GM18867 (cell line): ENCODE measurements at regions not wholly inside any gene's neighbourhood (a gene's known extent, or its start where the extent isn't known, plus 50 kb on each side); places are given as distances from the start of the nearest gene placed in this dataset.

ENCODE experiments used
- ATAC-seq: cut with Tn5 transposase; IDR thresholded peaks from one replicate; pipeline ENCODE4 v1.9.1; 2021; ENCODE audit warnings: mild to moderate bottlenecking, moderate library complexity; ENCODE audit not compliant: unreplicated experiment

DNA sequence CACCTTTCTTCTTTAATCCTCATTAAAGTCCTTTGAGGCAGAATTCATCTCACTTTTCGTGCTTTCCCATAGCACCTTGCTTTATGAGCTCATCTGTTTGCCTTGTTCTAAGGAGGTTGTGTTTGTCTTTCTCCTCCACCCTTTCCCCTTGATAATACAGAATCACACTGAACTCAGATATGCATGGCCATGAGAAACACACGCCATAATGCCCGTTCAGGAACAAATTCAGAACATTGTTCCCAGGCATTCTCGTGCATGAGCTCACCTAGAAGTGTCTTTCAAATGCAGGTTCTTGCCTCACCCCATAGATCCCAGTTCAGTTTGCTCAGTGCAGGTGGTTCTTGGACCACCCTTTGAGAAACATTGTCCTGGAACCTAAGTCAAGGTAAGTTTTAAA lies 71.1 kb downstream of the TMEM114 start:
- ATAC-seq: no peak

DNA sequence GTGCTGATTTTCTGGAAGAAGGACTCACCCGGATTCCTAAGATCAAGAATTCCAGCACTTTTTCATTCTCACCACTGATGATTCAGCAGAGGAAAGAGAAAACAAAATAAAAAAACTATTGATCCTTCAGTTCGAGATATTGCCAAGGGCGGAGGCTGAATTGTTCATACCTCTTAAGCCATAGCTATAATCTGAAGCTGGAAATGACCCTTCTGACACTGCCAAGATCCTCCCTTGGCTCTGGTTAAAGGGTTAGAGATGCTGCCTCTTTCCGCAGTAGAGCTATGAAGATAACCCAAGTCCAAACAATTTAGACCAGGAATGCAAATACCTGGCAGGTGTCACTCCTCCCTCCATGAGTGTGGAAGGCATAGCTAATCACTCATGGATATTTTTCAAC lies 73.0 kb downstream of the TMEM114 start:
- ATAC-seq: no peak

DNA sequence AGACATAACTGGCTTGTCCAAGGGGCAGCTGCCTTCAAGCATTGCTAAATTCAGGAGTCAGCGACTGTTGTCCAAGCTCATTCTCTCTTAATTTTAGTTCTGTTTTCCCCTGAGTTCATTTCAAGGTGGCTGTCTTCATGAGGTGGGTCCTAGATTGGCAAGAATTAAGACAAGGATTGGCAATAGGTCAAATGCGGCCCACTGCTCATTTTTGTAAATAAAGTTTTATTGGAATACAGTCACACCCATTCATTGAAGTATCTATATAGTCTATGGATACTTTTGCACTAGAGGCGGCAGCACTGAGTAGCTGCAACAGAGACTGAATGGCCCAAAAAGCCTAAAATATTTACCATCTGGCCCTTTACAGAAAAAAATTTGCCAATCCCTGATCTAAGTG lies 73.8 kb downstream of the TMEM114 start:
- ATAC-seq: no peak

DNA sequence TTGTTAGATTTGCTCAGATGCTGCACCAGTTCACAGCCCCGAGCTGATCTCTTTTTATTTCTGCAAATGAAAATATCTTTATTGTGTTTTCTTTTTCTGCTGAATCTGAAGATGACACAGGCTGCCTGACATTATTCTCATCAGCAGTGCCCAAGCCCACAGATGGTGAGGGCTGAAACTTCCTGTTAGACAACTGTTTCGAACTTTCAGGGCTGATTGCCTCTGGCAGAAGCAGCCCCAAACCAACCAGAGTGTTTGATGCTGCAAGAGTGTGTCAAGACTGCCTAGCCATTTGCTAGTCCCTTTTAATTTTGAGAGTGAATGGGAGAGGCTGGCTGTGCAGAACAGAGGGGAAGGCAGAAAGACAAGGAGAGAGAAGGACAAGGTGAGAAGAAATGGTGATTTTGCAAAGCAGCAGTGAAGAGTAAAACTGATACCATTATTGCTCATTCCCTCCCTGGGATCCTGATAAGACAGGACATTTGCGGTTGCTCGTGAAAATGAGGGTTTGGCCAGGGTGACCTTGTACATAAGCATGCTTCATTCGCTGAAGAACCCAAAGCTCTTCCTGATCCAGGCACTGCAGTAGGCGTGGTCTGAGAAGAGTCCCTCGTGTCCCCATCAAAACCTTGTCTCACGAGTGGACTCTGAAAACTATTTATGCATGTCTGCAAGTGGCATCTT lies 77.2 kb downstream of the TMEM114 start:
- peak; percentile 75 for ATAC-seq

DNA sequence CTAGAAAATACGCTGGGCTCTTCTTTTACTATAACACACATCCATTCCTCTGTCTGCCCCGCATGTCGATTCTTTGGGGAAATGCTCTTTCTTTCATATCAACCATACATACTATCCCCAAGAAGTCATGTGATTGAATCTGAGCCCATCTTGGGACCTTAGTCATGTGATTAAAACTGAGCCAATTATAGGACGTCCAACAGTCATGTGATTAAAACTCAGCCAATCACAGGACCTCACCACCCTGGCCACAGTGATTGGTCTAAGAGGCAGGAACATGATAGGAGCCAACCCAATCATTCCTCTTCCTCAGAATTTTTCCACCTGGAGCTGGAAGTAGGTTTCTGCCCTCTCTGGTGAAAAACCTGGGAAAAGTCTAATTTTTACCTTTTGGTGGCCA lies 78.8 kb downstream of the TMEM114 start:
- ATAC-seq: no peak

DNA sequence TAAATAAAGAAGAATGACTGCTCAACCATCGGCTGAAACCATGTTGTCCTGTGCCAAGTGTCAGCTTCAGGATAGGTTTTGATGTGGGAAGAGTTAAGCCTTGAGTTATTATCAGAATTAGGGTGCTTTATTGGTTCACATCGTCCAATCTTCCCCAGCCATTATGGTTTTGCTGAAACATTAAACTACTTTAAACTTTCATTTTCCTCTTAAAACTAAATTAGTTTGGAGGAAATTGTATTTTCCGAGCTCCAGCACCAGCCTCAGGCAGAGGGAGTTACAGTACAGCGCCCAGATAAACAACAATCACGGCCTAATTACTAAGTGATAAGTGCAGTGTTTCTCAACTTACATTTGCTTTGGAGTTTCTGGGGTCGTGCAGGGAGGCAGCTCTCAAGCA lies 80.2 kb downstream of the TMEM114 start:
- no peak for ATAC-seq

DNA sequence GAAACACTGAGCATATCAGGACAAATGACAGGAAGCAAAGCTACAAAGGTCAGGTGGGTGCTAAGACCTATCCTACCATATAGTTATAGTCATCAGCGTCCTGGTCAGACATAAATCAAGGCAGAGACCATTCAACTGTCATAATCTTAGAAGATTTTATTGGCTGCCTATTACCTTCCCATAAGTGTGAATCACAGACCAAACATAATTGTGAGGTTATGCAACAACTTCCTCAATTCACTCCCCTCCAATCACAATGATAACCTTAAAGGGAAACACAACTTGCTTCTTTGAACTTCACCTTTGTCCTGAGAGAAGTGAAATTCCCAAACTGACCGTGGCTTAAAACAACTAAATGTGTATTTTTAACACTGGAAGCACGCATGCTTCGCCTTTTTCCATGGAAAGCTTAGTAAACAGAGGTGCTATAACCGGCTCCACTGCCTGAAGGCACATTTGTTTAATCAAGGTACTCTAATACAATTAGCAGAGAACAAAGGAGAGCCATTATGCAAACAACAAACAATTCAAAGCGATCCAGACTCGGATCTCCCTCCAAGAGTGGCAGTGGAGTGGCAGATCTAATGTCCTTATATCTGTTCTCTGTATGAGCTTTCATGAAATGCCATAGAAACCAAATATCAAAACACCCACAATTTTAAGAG lies 84.9 kb downstream of the TMEM114 start:
- ATAC-seq: no peak

DNA sequence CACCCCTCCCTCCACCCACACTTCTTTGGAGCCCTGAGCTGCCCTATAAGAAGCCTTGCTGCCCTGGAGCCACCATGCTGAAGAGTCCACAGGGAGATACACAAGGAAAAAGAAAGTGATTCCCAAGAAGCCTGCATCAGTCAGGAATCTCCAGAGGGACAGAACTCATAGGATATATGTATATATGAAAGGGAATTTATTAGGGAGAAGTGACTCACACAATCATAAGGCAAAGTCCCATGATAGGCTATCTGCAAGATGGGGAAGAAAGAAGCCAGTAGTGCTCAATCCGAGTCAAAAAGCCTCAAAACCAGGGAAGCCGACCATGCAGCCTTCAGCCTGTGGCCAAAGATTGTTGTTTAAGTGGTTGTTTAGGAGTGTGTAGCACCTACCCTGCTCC lies 87.9 kb downstream of the TMEM114 start:
- no peak for ATAC-seq

DNA sequence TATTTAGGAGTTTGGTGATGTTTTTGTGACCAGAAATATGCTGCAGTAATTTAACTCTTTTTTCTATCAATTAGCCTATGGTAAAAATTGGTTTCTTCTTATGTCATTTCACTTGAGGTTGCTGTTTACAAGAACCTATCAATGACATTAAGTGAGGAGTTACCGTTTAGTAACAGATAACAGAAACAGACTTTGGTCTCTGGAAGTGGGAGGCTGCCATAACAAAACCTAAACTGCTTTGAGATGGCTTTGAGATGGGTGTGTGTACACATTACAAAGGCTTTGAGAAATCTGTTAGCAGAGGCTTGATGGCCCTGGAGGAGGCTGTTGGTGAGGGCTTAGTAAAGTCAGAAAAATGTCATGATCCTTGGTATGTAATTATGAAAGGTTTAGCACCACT lies 90.0 kb downstream of the TMEM114 start:
- ATAC-seq: no peak

DNA sequence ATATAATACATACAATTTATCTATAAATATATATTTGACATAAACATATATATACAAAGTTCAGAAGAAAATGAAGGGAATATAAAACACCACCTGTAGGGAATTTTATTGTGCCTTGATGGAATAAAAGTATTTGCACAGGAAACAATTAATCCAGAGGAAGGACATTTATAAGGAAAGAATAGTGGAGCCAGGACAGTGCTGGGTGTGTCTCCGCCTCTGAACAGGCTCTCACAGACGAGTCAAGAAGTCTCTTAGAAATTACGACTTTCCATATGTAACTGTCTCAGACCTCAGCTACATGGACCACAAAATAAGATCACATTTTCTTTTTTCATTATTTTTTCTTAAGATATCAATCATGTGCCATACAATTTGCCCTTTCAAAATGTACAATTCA lies 93.9 kb downstream of the TMEM114 start:
- no peak for ATAC-seq

DNA sequence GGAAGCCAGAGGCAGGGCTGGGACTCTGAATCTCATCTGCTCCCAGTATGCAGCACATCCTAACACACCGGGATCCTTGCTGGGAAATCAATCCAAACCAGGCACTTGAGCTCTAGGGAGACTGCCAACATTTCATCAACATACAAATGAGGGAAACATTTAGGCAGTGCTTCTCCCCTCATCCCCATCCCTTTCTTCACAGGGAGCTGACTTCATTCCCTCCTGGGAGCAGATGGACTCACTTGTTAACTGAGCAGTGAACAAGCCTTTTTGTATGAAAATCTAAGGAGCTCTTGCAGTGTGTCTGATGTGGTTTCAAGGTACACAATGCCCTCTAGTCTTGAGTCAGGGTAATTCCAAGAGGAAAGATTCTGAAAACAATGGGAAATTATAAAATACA lies 96.3 kb downstream of the TMEM114 start:
- ATAC-seq: no peak

DNA sequence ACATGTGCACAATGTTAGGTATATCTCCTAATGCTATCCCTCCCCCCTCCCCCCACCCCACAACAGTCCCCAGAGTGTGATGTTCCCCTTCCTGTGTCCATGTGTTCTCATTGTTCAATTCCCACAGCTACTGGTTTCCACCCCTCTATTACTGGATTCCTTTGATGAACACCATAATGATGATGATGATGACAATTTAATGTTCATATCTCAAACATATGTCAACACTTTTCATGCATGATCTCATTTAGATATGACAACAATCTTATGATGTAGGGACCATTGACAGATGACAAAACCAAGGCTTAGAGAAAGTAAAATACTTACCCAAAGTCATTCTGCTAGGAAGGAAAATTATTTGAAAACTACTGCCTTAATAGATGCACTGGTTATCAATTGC lies 97.6 kb downstream of the TMEM114 start:
- ATAC-seq: no peak

DNA sequence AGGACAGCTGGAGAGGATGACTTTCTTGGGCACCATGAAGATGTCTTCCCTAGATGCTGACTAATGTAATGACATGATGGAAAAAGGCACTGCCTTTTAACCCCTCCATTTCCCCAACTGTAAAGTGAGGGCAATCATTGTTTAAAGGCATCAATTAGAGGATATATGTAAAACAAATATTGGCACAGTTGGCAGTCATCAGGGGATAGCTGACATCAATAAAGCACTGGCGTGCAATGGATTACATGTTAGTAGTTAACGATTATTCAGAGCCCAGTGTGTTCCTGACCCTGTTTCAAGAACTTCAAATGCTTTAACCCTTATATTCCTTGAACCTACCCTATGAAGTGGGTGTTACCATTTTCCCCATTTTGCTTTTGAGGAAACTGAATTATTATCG lies 100.7 kb downstream of the TMEM114 start:
- no peak for ATAC-seq

DNA sequence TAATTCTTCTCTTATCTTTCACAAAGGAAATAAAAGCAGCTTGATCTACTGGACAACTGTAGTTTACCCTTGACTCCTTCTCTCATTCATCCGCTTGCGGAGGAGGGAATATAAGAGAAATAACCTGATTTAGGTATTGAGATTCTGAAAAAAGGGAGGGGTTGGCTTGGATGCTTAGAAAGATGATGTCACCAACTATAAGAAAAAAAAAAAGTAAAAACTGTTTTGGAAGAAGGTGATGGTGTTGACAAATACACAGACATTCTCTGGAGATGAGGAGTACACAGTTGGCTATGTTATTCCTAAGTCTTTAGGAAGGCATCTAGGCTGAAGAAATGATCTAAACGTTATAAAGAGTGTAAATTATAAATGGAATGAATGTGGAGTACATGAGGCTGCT lies 103.3 kb downstream of the TMEM114 start:
- no peak for ATAC-seq

DNA sequence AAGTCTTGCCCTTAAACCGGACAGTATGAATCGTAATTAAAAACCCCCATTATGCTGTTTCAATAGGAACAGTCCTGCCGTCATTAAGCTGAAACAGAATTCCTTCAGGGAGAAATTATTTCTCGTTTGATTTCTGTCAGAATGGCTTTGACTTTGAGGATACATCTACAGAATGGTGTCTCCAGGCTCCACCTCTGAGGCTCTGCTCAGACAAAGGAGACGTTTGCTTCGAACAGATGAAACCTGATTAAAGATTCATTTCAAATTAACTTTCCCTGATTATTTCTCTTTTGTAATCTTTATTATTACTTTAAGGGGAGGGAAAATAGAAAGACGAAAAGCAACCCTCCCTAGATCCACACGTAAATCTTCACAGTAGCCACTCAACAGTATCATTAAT lies 106.9 kb downstream of the TMEM114 start:
- ATAC-seq: no peak

DNA sequence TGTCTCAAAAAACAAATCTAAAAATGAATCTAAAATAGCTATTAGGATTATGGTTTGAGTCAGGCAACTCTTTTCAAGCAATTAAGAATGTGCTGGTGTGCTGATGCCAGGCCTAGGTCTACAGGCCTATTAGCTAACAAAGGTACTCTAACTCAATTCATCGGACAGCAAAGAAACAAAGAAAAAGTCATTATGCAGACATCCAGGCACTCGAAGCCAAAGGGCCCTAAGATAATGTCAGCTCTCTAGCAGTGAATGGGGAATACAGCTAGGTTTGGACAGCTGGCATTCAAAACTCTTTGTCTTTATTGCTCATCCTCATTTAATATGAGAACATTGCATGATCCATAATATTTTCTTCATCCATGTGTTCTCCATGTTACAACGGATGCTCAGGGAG lies 108.5 kb downstream of the TMEM114 start:
- ATAC-seq: no peak

DNA sequence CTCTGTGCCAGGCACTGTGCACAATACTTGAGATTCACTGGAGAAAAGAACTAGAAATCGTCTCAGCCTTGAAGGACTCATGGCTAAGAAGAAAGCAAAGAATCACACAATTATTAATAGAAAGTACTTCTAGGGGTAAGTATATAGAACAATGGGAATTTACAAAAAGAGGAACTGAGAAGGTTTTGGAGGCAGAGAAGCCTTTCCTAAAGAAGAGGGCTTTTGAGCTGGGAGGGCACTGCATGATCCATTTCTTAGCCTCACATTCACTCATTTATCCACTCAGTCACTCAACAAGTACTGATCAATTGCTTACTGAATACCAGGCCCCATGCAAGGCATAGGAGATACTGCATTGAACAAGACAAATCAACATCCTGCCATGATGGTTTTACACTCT lies 113.5 kb downstream of the TMEM114 start:
- no peak for ATAC-seq

DNA sequence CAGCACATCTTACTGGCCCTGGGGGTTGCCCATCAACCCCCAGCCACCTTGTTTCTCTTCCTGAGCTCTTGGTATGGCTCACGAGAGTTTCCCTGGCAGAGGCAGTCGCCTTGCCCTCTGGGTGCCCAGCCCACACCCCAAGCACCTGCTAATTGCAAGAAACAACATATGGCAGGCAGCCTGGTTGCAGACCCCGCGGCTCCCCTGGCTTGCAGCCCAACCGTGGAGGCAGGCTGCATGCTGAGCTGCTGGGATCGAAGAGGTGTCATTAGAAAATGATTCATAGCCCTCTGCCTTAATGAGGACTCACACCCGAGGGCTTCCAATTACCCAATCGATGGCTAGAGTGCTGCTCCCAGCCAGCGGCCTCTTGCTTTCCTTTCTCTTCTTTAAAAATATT lies 115.7 kb downstream of the TMEM114 start:
- no peak for ATAC-seq

DNA sequence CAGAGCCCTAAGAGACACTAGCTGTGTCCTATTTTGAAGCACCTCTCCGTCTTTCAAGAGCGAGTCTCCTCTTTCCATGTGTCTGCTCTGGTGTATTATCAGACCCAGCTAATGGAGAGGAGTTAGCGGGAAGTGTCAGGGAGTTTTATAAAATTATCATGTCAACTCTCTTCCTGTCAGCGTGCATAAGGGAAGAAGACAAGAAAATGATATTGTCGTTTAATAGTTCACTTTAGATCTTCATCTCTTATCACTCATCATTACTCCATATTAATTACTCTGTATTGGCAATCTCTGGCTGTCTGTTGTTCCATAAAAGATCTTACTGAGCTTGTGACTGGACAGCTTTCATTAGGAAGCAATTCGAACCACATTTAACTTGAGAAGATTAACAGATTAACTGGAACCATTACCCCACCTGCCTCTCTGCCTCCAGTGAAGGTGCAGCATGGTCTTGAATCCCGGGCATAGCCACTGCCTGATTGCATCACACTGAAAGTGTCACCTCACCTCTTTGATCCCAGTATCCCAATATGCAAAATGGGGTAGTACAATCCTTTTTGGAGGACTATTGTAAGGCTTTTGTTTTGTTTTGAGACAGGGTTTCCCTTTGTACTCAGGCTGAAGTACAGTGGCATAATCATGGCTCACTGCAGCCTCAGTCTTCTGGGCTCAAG lies 121.1 kb downstream of the TMEM114 start:
- ATAC-seq: no peak

DNA sequence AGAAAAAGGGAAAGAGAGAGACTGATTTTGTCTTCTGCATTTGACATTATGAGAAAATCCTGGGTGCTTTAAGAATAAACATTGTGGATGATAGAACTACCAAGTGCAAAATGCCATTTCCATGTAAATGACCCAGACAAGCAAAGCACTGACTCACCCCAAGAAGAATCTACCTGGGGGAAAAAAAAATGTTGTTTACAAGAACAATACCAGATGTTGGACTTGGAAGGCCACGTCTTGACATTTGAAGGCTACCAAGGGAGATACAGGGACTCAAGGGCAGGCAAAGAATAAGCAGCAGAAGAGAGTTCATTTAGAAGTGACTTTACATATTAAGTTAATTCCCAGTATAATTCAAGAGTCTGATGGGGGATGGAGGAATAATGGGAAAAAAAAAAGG lies 125.3 kb downstream of the TMEM114 start:
- no peak for ATAC-seq

DNA sequence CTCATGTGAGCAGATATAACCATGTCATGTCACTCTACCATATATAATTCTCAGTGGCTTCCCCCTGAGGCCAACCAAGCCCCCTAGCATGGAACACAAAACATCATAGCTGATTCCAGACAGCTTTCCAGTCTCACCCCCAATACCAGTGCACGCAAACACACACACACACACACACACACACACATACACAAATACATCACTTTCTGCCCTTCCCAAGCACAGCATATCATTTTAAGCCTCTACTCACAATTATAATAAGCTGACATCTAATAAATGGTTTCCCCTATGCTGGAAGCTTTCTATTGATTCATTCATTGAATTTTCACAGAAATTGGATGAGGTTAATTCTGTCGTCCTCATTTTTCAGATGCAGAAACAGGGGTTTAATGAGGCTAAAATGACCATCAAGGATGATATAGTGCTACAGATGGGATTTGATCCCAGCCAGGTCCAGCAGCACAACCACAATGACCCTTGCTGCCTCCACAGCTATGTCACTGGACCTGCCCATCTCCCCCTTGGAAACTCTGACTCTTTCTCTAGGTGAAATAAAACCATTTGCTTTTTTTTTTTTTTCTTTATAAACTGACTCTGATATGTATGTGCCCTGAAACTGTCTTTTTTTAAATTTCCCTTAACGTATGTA lies 131.1 kb downstream of the TMEM114 start:
- no peak for ATAC-seq

DNA sequence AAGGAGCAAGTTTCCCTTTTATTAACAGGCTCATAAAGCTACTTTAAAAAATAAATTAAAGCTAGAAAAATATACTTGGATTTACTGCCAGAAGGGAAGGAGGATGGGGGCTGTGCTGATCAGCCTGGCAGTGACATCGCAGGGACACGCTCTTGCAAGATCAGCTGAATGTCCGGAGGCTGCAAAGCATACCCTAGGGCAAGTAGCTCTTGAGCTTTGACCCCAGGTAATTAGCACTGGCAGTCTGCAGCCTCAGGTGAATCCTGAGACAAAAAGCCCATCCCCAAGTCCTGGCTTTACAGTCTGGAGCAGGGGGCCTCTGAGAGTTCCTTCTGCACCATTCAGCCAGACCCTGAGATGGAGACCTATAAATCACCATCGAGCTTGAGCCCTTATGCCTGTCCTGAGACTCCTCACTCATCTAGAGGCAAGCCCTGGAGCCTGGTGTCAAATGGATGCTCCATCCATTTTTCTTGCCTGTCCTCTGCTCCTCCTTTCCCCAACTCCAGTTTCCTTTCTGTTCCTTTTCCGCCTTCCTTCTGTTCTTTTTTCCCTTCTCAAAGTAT lies 131.7 kb downstream of the TMEM114 start:
- ATAC-seq: no peak
